BJ (cell line): ENCODE measurements at regions not wholly inside any gene's neighbourhood (a gene's known extent, or its start where the extent isn't known, plus 50 kb on each side); places are given as distances from the start of the nearest gene placed in this dataset.

ENCODE experiments used
- CTCF ChIA-PET: fragments of 350-600 bp; formaldehyde crosslinking; extraction: SDS; loops from one replicate; lab custom pipeline; 2021; ENCODE audit warnings: antibody characterized with exemption, inconsistent platforms; lab: Yijun Ruan, JAX
- POLR2A ChIA-PET: fragments of 300-600 bp; sonication (Branson Sonifier 250); formaldehyde crosslinking; extraction: SDS; loops from one replicate; lab custom pipeline; 2021; ENCODE audit warnings: antibody characterized with exemption; lab: Charles Lee
- DNase-seq: peaks from one replicate; pipeline ENCODE4 v3.0.0-alpha.2; 2011; ENCODE audit warnings: low read depth
- H3K27me3 ChIP-seq: 2 replicates; pipeline ENCODE4 v1.6.0; 2011; ENCODE audit warnings: low read length; ENCODE audit not compliant: control insufficient read depth, insufficient read depth
- H3K36me3 ChIP-seq: 2 replicates; pipeline ENCODE4 v1.5.1; 2011; ENCODE audit warnings: low read length; ENCODE audit not compliant: control insufficient read depth, insufficient read depth
- H3K4me3 ChIP-seq: 2 replicates; pipeline ENCODE4 v1.5.1; 2011; ENCODE audit warnings: low read depth, mild to moderate bottlenecking, control low read depth, low read length
- TF ChIP-seq, protein P1 (sequence below): IDR thresholded peaks from 2 replicates; pipeline ENCODE4 v1.5.1; 2011; ENCODE audit warnings: low read depth, mild to moderate bottlenecking, control low read depth, inconsistent platforms, low read length, moderate library complexity; ENCODE audit not compliant: insufficient read depth

DNA sequence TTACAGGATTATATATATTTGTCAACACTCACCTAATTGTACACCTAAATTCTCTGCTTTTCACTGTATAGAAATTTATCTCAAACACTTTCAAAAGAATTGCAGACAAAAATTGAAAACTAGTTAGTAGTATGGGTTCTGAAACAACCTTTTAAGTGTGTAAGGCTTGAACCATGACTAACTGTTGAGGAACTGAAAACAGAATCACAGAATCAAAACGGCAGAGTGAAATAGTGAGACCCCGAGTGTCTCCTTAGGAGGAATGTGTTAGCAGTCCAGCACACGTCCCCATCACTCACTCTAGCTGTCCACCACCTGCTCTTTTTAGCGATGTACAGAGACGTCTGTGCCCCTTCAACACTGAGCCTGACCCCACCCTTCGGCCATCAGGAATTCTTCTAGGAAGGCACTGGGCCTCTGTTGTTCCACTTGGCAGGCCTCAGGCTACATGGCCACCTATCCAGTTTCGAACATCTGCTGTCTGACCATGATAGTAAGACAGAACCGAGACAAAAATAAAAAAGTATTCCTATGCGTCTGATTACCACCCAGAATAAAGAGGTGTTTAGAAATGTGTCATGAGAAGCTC is 227.4 kb downstream of the C6orf118 start:
- no peak for DNase-seq
- H3K36me3 ChIP-seq, result no peaks in the 10 kb centered on the region
- TF ChIP-seq, protein P1, sequence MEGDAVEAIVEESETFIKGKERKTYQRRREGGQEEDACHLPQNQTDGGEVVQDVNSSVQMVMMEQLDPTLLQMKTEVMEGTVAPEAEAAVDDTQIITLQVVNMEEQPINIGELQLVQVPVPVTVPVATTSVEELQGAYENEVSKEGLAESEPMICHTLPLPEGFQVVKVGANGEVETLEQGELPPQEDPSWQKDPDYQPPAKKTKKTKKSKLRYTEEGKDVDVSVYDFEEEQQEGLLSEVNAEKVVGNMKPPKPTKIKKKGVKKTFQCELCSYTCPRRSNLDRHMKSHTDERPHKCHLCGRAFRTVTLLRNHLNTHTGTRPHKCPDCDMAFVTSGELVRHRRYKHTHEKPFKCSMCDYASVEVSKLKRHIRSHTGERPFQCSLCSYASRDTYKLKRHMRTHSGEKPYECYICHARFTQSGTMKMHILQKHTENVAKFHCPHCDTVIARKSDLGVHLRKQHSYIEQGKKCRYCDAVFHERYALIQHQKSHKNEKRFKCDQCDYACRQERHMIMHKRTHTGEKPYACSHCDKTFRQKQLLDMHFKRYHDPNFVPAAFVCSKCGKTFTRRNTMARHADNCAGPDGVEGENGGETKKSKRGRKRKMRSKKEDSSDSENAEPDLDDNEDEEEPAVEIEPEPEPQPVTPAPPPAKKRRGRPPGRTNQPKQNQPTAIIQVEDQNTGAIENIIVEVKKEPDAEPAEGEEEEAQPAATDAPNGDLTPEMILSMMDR, result no peak
- H3K4me3 ChIP-seq, result no peak overlapping the region
- POLR2A ChIA-PET, result no interaction called here
- no peaks in the 10 kb centered on the region for H3K27me3 ChIP-seq
- CTCF ChIA-PET, result no interaction called here

DNA sequence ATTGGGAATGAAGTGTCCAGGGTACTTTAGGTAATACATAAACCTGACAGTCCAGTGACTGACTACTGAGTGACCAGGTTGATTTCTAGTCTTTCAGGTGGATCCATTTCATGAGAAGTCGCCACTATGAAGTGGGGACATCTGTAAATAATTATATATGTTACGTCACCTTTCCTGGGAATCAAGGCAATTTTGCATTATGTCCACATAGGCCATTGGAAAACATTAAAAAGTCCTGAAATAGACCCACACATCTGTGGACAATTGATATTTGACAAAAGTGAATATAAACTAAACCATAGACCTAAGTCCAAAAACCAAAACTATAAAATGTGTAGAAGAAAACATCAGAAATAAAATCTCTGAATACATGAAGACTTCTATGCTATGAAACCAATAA is 231.5 kb downstream of the C6orf118 start:
- TF ChIP-seq, protein P1, result no peak
- ChIA-PET CTCF (no interaction called here), POLR2A (no interaction called here)
- Histone ChIP-seq H3K36me3 (no peaks in the 10 kb centered on the region), H3K27me3 (no peaks in the 10 kb centered on the region), H3K4me3 (no peak overlapping the region)
- DNase-seq, result no peak

DNA sequence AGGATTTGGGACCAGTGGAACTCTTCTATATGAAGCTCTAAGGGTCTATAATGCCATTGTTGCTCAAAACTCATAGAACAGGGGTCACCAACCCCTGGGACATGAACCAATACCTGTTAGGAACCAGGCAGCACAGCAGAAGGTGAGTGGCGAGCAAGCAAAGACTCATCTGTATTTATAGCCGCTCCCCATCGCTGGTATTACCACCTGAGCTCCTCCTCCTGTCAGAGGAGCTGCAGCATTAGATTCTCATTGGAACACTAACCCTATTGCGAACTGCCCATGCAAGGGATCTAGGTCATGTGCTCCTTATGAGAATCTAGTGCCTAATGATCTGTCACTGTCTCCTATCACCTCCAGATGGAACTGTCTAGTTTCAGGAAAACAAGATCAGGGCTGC is 237.5 kb downstream of the C6orf118 start:
- Histone ChIP-seq H3K27me3 (no peaks in the 10 kb centered on the region), H3K4me3 (no peak overlapping the region), H3K36me3 (no peaks in the 10 kb centered on the region)
- no peak for DNase-seq
- CTCF ChIA-PET, result interaction anchor here (0.6 kb wide), 1 partner anchor 1085 kb away, joined by 3 read pairs; no protein-coding TSS in a partner anchor
- POLR2A ChIA-PET, result no interaction called here
- TF ChIP-seq, protein P1, result no peak

DNA sequence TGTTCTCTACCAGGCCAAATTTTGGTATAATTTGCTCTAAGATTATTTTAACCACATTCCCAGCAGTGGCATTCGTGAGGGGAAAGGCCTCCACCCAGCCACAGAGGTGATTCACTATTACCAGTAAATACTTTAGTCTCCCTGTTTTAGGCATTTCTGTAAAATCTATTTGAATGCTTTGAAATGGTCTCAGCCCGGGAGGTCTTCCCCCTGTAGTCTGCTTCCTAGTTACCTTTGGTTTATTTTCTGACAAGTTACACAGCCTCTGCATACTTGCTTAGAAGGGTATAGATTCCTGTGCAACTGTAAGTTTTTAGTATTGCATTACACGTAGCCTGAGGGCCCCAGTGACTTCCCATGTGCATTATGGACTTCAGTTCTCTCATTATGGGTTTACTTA is 248.7 kb downstream of the C6orf118 start:
- H3K27me3 ChIP-seq, result no peaks in the 10 kb centered on the region
- ChIA-PET POLR2A (no interaction called here), CTCF (no interaction called here)
- H3K36me3 ChIP-seq, result no peaks in the 10 kb centered on the region
- TF ChIP-seq, protein P1, result no peak
- no peak overlapping the region for H3K4me3 ChIP-seq
- peak; percentile 0 for DNase-seq

DNA sequence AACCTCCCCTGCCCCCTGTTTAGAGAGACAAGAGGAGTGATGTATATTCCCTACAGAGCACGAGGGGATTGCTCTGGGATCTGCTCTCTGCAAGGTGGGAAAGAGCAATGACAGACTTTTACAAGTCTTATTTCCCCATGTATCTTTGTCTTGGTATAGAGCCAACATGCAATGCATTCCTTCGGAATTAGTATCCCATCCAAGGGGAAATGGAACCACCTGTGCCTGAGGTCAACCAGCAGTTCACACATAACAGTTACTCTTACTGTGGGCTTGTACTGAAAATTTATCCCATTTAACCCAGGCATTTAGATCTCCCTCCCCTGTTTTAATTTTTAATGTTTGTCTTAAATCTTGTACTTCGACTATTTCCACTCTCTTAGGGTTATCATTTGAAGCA is 250.4 kb downstream of the C6orf118 start:
- no peak overlapping the region for H3K4me3 ChIP-seq
- DNase-seq, result no peak
- ChIA-PET POLR2A (no interaction called here), CTCF (no interaction called here)
- no peaks in the 10 kb centered on the region for H3K36me3 ChIP-seq
- no peaks in the 10 kb centered on the region for H3K27me3 ChIP-seq
- TF ChIP-seq, protein P1, result no peak
